H1 (cell line): ENCODE measurements at regions not wholly inside any gene's neighbourhood (a gene's known extent, or its start where the extent isn't known, plus 50 kb on each side); places are given as distances from the start of the nearest gene placed in this dataset.

Source experiments
- CTCF ChIA-PET: fragments of 300-600 bp; sonication (Branson Sonifier 250); formaldehyde crosslinking; loops from one replicate; lab custom pipeline; 2021; ENCODE audit not compliant: partially characterized antibody; lab: Charles Lee
- POLR2A ChIA-PET: fragments of 300-600 bp; sonication (Branson Sonifier 250); formaldehyde crosslinking; loops from one replicate; lab custom pipeline; 2021; ENCODE audit warnings: inconsistent platforms; ENCODE audit not compliant: partially characterized antibody; lab: Charles Lee
- DNase-seq, 2 experiments: peaks; one replicate each; pipeline versions ENCODE4 v3.0.0 to v3.0.0-alpha.2; 2010 to 2022; ENCODE audit warnings: low spot score in 2 of 2, low read depth in 1 of 2, mixed read lengths in 1 of 2
- FAIRE-seq: peaks from 2 replicates; lab custom pipeline; 2011; peaks lifted over from hg19 to GRCh38; lab: Jason Lieb, UNC
- H2AFZ ChIP-seq: 2 replicates; pipeline ENCODE4 v1.8.1; 2012; ENCODE audit warnings: low read length, inconsistent platforms
- H2AK5ac ChIP-seq: 2 replicates; pipeline ENCODE4 v1.6.1; 2013; ENCODE audit warnings: low read depth, low read length
- H2BK120ac ChIP-seq: replicated peaks from 2 replicates; pipeline ENCODE3; 2013; ENCODE audit warnings: low read depth, low read length, inconsistent platforms
- H2BK12ac ChIP-seq: 2 replicates; pipeline ENCODE4 v1.6.1; 2013; ENCODE audit warnings: low read depth, low read length
- H2BK15ac ChIP-seq: 2 replicates; pipeline ENCODE4 v1.6.1; 2013; ENCODE audit warnings: low read length
- H2BK20ac ChIP-seq: 2 replicates; pipeline ENCODE4 v1.6.1; 2013; ENCODE audit warnings: low read length
- H2BK5ac ChIP-seq: 2 replicates; pipeline ENCODE4 v1.6.1; 2013; ENCODE audit warnings: low read depth, low read length
- H3K14ac ChIP-seq: 2 replicates; pipeline ENCODE4 v1.6.1; 2013; ENCODE audit warnings: inconsistent platforms; ENCODE audit not compliant: insufficient read length
- H3K18ac ChIP-seq: 2 replicates; pipeline ENCODE4 v1.6.1; 2013; ENCODE audit warnings: low read length; ENCODE audit errors: extremely low read depth
- H3K23ac ChIP-seq: 2 replicates; pipeline ENCODE4 v1.6.1; 2013; ENCODE audit warnings: inconsistent platforms; ENCODE audit not compliant: insufficient read length
- H3K23me2 ChIP-seq: 2 replicates; pipeline ENCODE4 v1.6.1; 2013; ENCODE audit warnings: low read depth, low read length
- H3K27ac ChIP-seq: 2 replicates; pipeline ENCODE4 v1.6.1; 2011; ENCODE audit warnings: low read depth, low read length, inconsistent platforms
- H3K27me3 ChIP-seq, 4 experiments: replicated peaks in 1 of 4; 1 replicate in 1 of 4; 2 replicates in 3 of 4; pipeline versions ENCODE4 v1.6.1 to v1.8.1; 2011 to 2013; ENCODE audit warnings: low read length in 3 of 4, mild to moderate bottlenecking in 3 of 4, inconsistent platforms in 2 of 4, mixed read lengths in 2 of 4, moderate library complexity in 1 of 4; ENCODE audit not compliant: control insufficient read depth in 3 of 4, insufficient read depth in 3 of 4; ENCODE audit errors: extremely low read depth in 1 of 4
- H3K36me3 ChIP-seq, 4 experiments: 2 replicates each; pipeline versions ENCODE4 v1.6.1 to v1.8.1; 2011 to 2013; ENCODE audit warnings: mild to moderate bottlenecking in 4 of 4, low read length in 3 of 4, moderate library complexity in 2 of 4, control low read depth in 1 of 4, inconsistent platforms in 1 of 4; ENCODE audit not compliant: insufficient read depth in 4 of 4, control insufficient read depth in 2 of 4
- H3K4ac ChIP-seq: replicated peaks from 2 replicates; pipeline ENCODE3; 2013; ENCODE audit warnings: low read length, low read depth, mixed read lengths, inconsistent platforms; ENCODE audit not compliant: insufficient read length
- H3K4me1 ChIP-seq, 4 experiments: replicated peaks in 1 of 4; 1 replicate in 1 of 4; 2 replicates in 3 of 4; pipeline versions ENCODE4 v1.6.1 to v1.8.1; 2011 to 2013; ENCODE audit warnings: low read length in 3 of 4, inconsistent platforms in 2 of 4, mixed read lengths in 1 of 4; ENCODE audit not compliant: insufficient read depth in 4 of 4, control insufficient read depth in 3 of 4
- H3K4me2 ChIP-seq, 2 experiments: 2 replicates each; pipeline versions ENCODE4 v1.6.1 to v1.8.1; 2011 to 2013; ENCODE audit warnings: low read depth in 2 of 2, low read length in 2 of 2, control low read depth in 1 of 2, inconsistent platforms in 1 of 2, mild to moderate bottlenecking in 1 of 2; ENCODE audit not compliant: insufficient read depth in 1 of 2
- H3K4me3 ChIP-seq, 4 experiments: fragments of 200-600, 300-600 bp in 1 of 4; sonication (generic), shearing (Covaris generic), sonication (Bioruptor Twin) in 1 of 4; 2 replicates each; pipeline versions ENCODE4 v1.5.1 to v1.8.1; 2011 to 2016; ENCODE audit warnings: low read length in 4 of 4, low read depth in 3 of 4, control low read depth in 2 of 4, inconsistent platforms in 2 of 4, mild to moderate bottlenecking in 2 of 4, mixed read lengths in 1 of 4, moderate library complexity in 1 of 4; ENCODE audit not compliant: insufficient read depth in 2 of 4; ENCODE audit errors: extremely low read depth in 1 of 4
- H3K56ac ChIP-seq: replicated peaks from 2 replicates; pipeline ENCODE3; 2013; ENCODE audit warnings: low read depth, mild to moderate bottlenecking, mixed read lengths, low read length, inconsistent platforms; ENCODE audit not compliant: insufficient read length
- H3K79me1 ChIP-seq: 2 replicates; pipeline ENCODE4 v1.6.1; 2013; ENCODE audit warnings: low read depth, low read length, control low read depth
- H3K79me2 ChIP-seq, 2 experiments: 2 replicates each; pipeline versions ENCODE4 v1.6.1 to v1.8.1; 2012 to 2013; ENCODE audit warnings: low read length in 2 of 2, mild to moderate bottlenecking in 2 of 2, inconsistent platforms in 1 of 2; ENCODE audit not compliant: insufficient read depth in 2 of 2, control insufficient read depth in 1 of 2
- H3K9ac ChIP-seq, 4 experiments: replicated peaks in 1 of 4; 1 replicate in 1 of 4; 2 replicates in 3 of 4; pipeline versions ENCODE4 v1.6.1 to v1.8.1; 2011 to 2013; ENCODE audit warnings: low read depth in 3 of 4, low read length in 3 of 4, control low read depth in 2 of 4, mild to moderate bottlenecking in 2 of 4, moderate library complexity in 2 of 4, inconsistent platforms in 1 of 4; ENCODE audit errors: extremely low read depth in 1 of 4
- H3K9me3 ChIP-seq, 2 experiments: 2 replicates each; pipeline versions ENCODE4 v1.6.1 to v1.8.1; 2012 to 2013; ENCODE audit warnings: mild to moderate bottlenecking in 2 of 2, moderate library complexity in 2 of 2, control low read depth in 1 of 2, inconsistent platforms in 1 of 2, low read depth in 1 of 2, low read length in 1 of 2, mixed read lengths in 1 of 2; ENCODE audit not compliant: insufficient read depth in 2 of 2
- H4K20me1 ChIP-seq, 2 experiments: replicated peaks in 1 of 2; 2 replicates each; pipeline versions ENCODE3 to v1.8.1; 2011 to 2013; ENCODE audit warnings: inconsistent platforms in 2 of 2, low read length in 2 of 2, mild to moderate bottlenecking in 1 of 2; ENCODE audit not compliant: insufficient read depth in 2 of 2, control insufficient read depth in 1 of 2
- H4K5ac ChIP-seq: 2 replicates; pipeline ENCODE4 v1.6.1; 2013; ENCODE audit warnings: low read length, low read depth, mixed read lengths, inconsistent platforms; ENCODE audit not compliant: insufficient read length
- H4K8ac ChIP-seq: 2 replicates; pipeline ENCODE4 v1.8.0; 2013; ENCODE audit warnings: mild to moderate bottlenecking, moderate library complexity, low read length, inconsistent platforms; ENCODE audit not compliant: insufficient read depth; ENCODE audit errors: extremely low read depth
- H4K91ac ChIP-seq: replicated peaks from 2 replicates; pipeline ENCODE3; 2013; ENCODE audit warnings: low read length, mixed read lengths, inconsistent platforms; ENCODE audit not compliant: insufficient read length
- SIX5 ChIP-seq: IDR thresholded peaks from 2 replicates; pipeline ENCODE4 v1.6.1; 2011; ENCODE audit warnings: mild to moderate bottlenecking, low read depth, low read length
- WGBS, 2 experiments: shearing (Covaris generic) in 1 of 2; methylation state at CpG; one replicate each; pipeline versions ENCODE4 v1.1.6 to v1.1.7; 2013 to 2015; ENCODE audit warnings: low lambda C conversion rate in 2 of 2, mixed read lengths in 2 of 2, inconsistent platforms in 1 of 2, low coverage in 1 of 2, missing lambda C conversion rate in 1 of 2; ENCODE audit not compliant: insufficient replicate concordance in 2 of 2, insufficient coverage in 1 of 2, insufficient read length in 1 of 2; ENCODE audit errors: extremely low coverage in 1 of 2, missing lambda C conversion rate in 1 of 2; 5-methylcytosine and 5-hydroxymethylcytosine counted together

- Histone ChIP-seq H3K23ac (no peak overlapping the region), H3K27ac (no peak overlapping the region), H3K9ac (no peak overlapping the region), H2BK15ac (no peak overlapping the region), H2BK120ac (no peak overlapping the region), H3K9me3 (no peaks in the 10 kb centered on the region), H3K4me1 (no peaks in the 10 kb centered on the region), H4K91ac (no peak overlapping the region), H4K20me1 (no peaks in the 10 kb centered on the region), H3K79me1 (no peaks in the 10 kb centered on the region), H4K5ac (no peak overlapping the region), H3K18ac (no peak overlapping the region), H2AK5ac (no peak overlapping the region), H4K8ac (no peak overlapping the region; the same call in 1 of the 2 replicates), H2BK20ac (no peak overlapping the region), H2BK5ac (no peak overlapping the region), H3K79me2 (no peaks in the 10 kb centered on the region), H2AFZ (no peak overlapping the region), H3K4me3 (no peak overlapping the region), H2BK12ac (no peak overlapping the region), H3K56ac (no peak overlapping the region), H3K23me2 (no peaks in the 10 kb centered on the region), H3K4me2 (no peak overlapping the region), H3K36me3 (no peaks in the 10 kb centered on the region), H3K4ac (no peak overlapping the region), H3K27me3 (no peaks in the 10 kb centered on the region), H3K14ac (no peak overlapping the region)
- no peak for TF ChIP-seq SIX5
- no peak for FAIRE-seq
- ChIA-PET POLR2A (no interaction called here), CTCF (interaction anchor here (1.0 to 1.1 kb wide), 2 partner anchors 8 to 37 kb away, joined by 3 to 4 read pairs; no protein-coding TSS in a partner anchor)
- no peak for DNase-seq
- 96% methylated on average over 4 of the region's 4 CpGs; no CpG with 5 or more reads in 1 of the 2 experiments for WGBS, 2 experiments
Observed at GRCh38 chr14:62216121-62216520, 453.9 kb downstream of the SNAPC1 start.
